ENCODE measurements at regions not wholly inside any gene's neighbourhood (a gene's known extent, or its start where the extent isn't known, plus 50 kb on each side); places are given as distances from the start of the nearest gene placed in this dataset.

- Histone ChIP-seq H3K79me2 (ENCODE audit: control insufficient read depth, insufficient read depth, low read length) (no peaks in the 10 kb centered on the region), H3K4me1 (replicated peaks in 1 of 2; ENCODE audit: control insufficient read depth in 2 of 2, insufficient read depth in 2 of 2, low read length in 2 of 2) (no peaks in the 10 kb centered on the region), H3K9me1 (ENCODE audit: control insufficient read depth, insufficient read depth, low read length) (no peaks in the 10 kb centered on the region), H3K36me3 (ENCODE audit: control insufficient read depth, insufficient read depth, low read length) (no peaks in the 10 kb centered on the region), H2AFZ (ENCODE audit: low read depth, low read length) (no peak overlapping the region), H3K9ac (ENCODE audit: insufficient read depth in 1 of 2, low read depth in 2 of 2, low read length in 2 of 2) (no peak overlapping the region), H3K4me3 (no peak overlapping the region), H3K27ac (ENCODE audit: extremely low read depth, low read depth, low read length) (no peak overlapping the region), H3K27me3 (ENCODE audit: control insufficient read depth in 2 of 2, insufficient read depth in 2 of 2, low read length in 2 of 2) (peaks cover 3 to 22% of the 10 kb centered on the region in 2 experiments; a peak in 4 of 5 replicates), H4K20me1 (replicated peaks; ENCODE audit: control insufficient read depth, insufficient read depth, low read length) (0 out of 2 replicates have a peak, but pooled peaks cover 4% of the 10 kb centered on the region), H3K4me2 (ENCODE audit: insufficient read depth, low read length) (no peak overlapping the region), H3K9me3 (replicated peaks; ENCODE audit: control insufficient read depth, insufficient read depth, low read depth, low read length) (no peaks in the 10 kb centered on the region)
- no TSS peak for BruUV-seq (replicated peaks)
- TF ChIP-seq, protein P1, sequence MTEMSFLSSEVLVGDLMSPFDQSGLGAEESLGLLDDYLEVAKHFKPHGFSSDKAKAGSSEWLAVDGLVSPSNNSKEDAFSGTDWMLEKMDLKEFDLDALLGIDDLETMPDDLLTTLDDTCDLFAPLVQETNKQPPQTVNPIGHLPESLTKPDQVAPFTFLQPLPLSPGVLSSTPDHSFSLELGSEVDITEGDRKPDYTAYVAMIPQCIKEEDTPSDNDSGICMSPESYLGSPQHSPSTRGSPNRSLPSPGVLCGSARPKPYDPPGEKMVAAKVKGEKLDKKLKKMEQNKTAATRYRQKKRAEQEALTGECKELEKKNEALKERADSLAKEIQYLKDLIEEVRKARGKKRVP (CRISPR knock-in tag; IDR thresholded peaks at IDR 0.05) = no peak
- no peak for TF ChIP-seq ZSCAN32 (CRISPR knock-in tag; IDR thresholded peaks at IDR 0.05)
- TF ChIP-seq ZNF707 (CRISPR knock-in tag; conservative IDR thresholded peaks at IDR 0.05) = no peak
- TF ChIP-seq CCAR2 (IDR thresholded peaks at IDR 0.05; ENCODE audit: low read depth, low read length) = no peak
- TF ChIP-seq STAG1 (CRISPR knock-in tag; IDR thresholded peaks at IDR 0.05; ENCODE audit: borderline replicate concordance) = no peak
- no peak for TF ChIP-seq ATF7 (IDR thresholded peaks at IDR 0.05)
- no peak for TF ChIP-seq SRSF1 (IDR thresholded peaks at IDR 0.05; ENCODE audit: low read depth, low read length)
- no peak for TF ChIP-seq ZBTB5 (IDR thresholded peaks at IDR 0.05)
- no peak for TF ChIP-seq HOXB6 (CRISPR knock-in tag; IDR thresholded peaks at IDR 0.05; ENCODE audit: borderline replicate concordance)
- no peak for TF ChIP-seq CBX3 (IDR thresholded peaks at IDR 0.05; ENCODE audit: borderline replicate concordance in 1 of 2, low read length in 2 of 2)
- no peak for TF ChIP-seq ZNF79 (CRISPR knock-in tag; IDR thresholded peaks at IDR 0.05; ENCODE audit: low read depth)
- no peak for TF ChIP-seq SOX6 (IDR thresholded peaks at IDR 0.05)
- no peak for TF ChIP-seq CHD4 (IDR thresholded peaks at IDR 0.05; ENCODE audit: insufficient read depth, insufficient replicate concordance, low read depth, low read length, poor library complexity, severe bottlenecking)
- no peak for TF ChIP-seq GATA2 (CRISPR knock-in tag; IDR thresholded peaks at IDR 0.05)
- no peak for TF ChIP-seq TCF7 (IDR thresholded peaks at IDR 0.05; ENCODE audit: borderline replicate concordance)
- TF ChIP-seq EGR1 (conservative IDR thresholded peaks at IDR 0.05) = no peak
- CTCF ChIA-PET (ENCODE audit: low intra/inter-chr PET ratio) = no interaction called here
- POLR2A ChIA-PET = interaction anchor here (0.6 to 0.9 kb wide), 2 partner anchors 167 to 201 kb away, joined by 3 read pairs; no protein-coding TSS in a partner anchor
- no peak for ATAC-seq
- in situ Hi-C loops (cut with MboI) = no loop called here
- no peak for FAIRE-seq
- 0% methylated on average over 5 of the region's 5 CpGs for WGBS (ENCODE audit: insufficient coverage, low coverage, missing lambda C conversion rate)
- no peak for DNase-seq (ENCODE audit: extremely low read depth in 1 of 4, low spot score in 3 of 4)
- intact Hi-C loops (cut with micrococcal nuclease) = no loop called here
Measured at GRCh38 chr2:122007126-122007525, 251.7 kb downstream of the TSN start.
